ENCODE measurements at regions not wholly inside any gene's neighbourhood (a gene's known extent, or its start where the extent isn't known, plus 50 kb on each side); places are given as distances from the start of the nearest gene placed in this dataset.

- Mint-ChIP-seq H3K4me1 (ENCODE audit: unreplicated experiment) (peaks cover 8% of the 10 kb centered on the region), H3K36me3 (peaks cover 3% of the 10 kb centered on the region), H3K27me3 (no peaks in the 10 kb centered on the region), H3K4me3 (no peak overlapping the region), H3K27ac (no peak overlapping the region), H3K9me3 (no peaks in the 10 kb centered on the region)
- DNase-seq (ENCODE audit: extremely low spot score, unreplicated experiment) = no peak
- TF ChIP-seq CTCF (conservative IDR thresholded peaks at IDR 0.05) = no peak
These were observed 107.5 kb downstream of the CENPW start for GRCh38 chr6:126447367-126447766.

GRCh38 chr6:126461045-126461444, 121.1 kb downstream of the CENPW start:
- peaks cover 10% of the 10 kb centered on the region for H3K4me1 Mint-ChIP-seq (ENCODE audit: unreplicated experiment)

GRCh38 chr6:126464245-126464644, 124.3 kb downstream of the CENPW start:
- Mint-ChIP-seq H3K9me3 (peaks cover 2% of the 10 kb centered on the region), H3K36me3 (no peaks in the 10 kb centered on the region), H3K4me1 (ENCODE audit: unreplicated experiment) (peaks cover 10% of the 10 kb centered on the region), H3K27me3 (no peaks in the 10 kb centered on the region), H3K27ac (no peak overlapping the region), H3K4me3 (no peak overlapping the region)
- TF ChIP-seq CTCF (conservative IDR thresholded peaks at IDR 0.05) = no peak
- DNase-seq (ENCODE audit: extremely low spot score, unreplicated experiment) = no peak

More at GRCh38 chr6:126461045-126461444, 121.1 kb downstream of the CENPW start:
- Mint-ChIP-seq H3K27ac (no peak overlapping the region), H3K36me3 (no peaks in the 10 kb centered on the region), H3K9me3 (peaks cover 7% of the 10 kb centered on the region), H3K27me3 (no peaks in the 10 kb centered on the region), H3K4me3 (no peak overlapping the region)
- no peak for TF ChIP-seq CTCF (conservative IDR thresholded peaks at IDR 0.05)
- DNase-seq (ENCODE audit: extremely low spot score, unreplicated experiment) = no peak

DNA sequence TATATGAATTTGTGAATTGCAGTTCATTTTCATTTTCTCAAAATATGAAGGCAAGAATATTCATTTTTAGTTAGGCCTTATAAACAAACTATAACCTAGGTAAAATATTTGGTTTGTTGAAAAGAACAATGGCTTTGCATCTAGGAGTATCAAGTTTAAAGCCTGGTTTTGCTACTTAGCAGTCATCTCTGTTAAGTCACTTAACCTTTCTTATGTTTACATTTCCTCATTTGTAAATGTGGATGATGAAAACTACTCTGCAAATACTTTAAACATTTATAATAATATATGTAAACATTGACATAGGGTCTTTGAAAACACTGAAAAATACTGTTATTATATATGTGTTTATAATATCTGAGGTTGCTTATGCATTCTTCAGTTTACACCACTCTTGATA, 135.5 kb downstream of the CENPW start:
- no peak for DNase-seq (ENCODE audit: extremely low spot score, unreplicated experiment)
- peaks cover 3% of the 10 kb centered on the region for H3K36me3 Mint-ChIP-seq
- no peak overlapping the region for H3K27ac Mint-ChIP-seq
- no peak for TF ChIP-seq CTCF (conservative IDR thresholded peaks at IDR 0.05)
- peaks cover 7% of the 10 kb centered on the region for H3K9me3 Mint-ChIP-seq
- no peaks in the 10 kb centered on the region for H3K27me3 Mint-ChIP-seq
- no peaks in the 10 kb centered on the region for H3K4me1 Mint-ChIP-seq (ENCODE audit: unreplicated experiment)
- no peak overlapping the region for H3K4me3 Mint-ChIP-seq

GRCh38 chr6:126477678-126478077, 137.8 kb downstream of the CENPW start:
- Mint-ChIP-seq H3K36me3 (no peaks in the 10 kb centered on the region), H3K27me3 (no peaks in the 10 kb centered on the region), H3K4me1 (ENCODE audit: unreplicated experiment) (no peaks in the 10 kb centered on the region), H3K4me3 (no peak overlapping the region), H3K9me3 (no peaks in the 10 kb centered on the region), H3K27ac (no peak overlapping the region)
- TF ChIP-seq CTCF (conservative IDR thresholded peaks at IDR 0.05) = no peak
- no peak for DNase-seq (ENCODE audit: extremely low spot score, unreplicated experiment)

- no peaks in the 10 kb centered on the region for H3K36me3 Mint-ChIP-seq
- no peaks in the 10 kb centered on the region for H3K4me1 Mint-ChIP-seq (ENCODE audit: unreplicated experiment)
- no peak overlapping the region for H3K27ac Mint-ChIP-seq
- no peak overlapping the region for H3K4me3 Mint-ChIP-seq
- H3K27me3 Mint-ChIP-seq = no peaks in the 10 kb centered on the region
- TF ChIP-seq CTCF (conservative IDR thresholded peaks at IDR 0.05) = no peak
- DNase-seq (ENCODE audit: extremely low spot score, unreplicated experiment) = no peak
- H3K9me3 Mint-ChIP-seq = peaks cover 3% of the 10 kb centered on the region
These were observed 140.4 kb downstream of the CENPW start for GRCh38 chr6:126480268-126480667.

All from type B pancreatic cell (in vitro differentiated cells).